ENCODE measurements at regions not wholly inside any gene's neighbourhood (a gene's known extent, or its start where the extent isn't known, plus 50 kb on each side); places are given as distances from the start of the nearest gene placed in this dataset.

DNA sequence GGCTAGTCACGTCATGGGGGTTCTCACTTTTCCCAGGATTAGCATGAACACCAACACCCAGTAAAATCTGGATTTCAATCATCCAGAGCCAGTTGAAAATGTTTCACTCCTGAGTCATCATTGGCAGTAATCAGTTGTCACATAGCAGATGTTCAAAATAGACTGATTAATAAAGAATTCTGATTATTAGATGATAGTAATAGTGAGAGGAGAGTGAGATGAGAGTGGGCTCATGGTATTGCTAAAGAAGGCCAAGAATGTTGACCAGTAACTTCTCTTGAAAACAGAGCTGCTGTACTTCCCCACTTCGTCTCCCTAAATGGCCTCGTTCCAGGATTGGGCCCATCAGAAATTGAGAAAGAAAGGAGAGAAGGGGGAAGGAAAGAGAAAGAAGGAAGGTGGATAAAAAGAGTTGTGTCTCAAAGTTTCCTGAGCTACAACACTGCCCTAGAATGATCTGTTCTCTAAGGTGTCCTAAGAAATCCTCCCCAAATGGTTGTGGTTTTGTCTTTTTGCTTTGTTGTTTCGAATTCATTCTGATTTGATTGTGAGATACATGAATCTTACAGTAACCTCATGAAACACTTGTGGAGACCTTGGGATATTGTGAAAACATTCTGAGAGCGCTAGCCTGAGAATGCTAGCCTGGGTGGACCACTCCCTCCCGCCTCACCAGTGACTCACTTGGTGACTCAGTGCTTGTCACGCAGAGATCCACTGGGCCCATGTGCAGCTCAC, 502.2 kb upstream of the JARID2 start:
- Mint-ChIP-seq H3K4me3 (no peak overlapping the region), H3K27ac (ENCODE audit: unreplicated experiment) (no peak overlapping the region), H3K4me1 (peaks cover 4% of the 10 kb centered on the region), H3K36me3 (ENCODE audit: low read depth) (peaks cover 6% of the 10 kb centered on the region), H3K27me3 (ENCODE audit: low read depth) (peaks cover 3% of the 10 kb centered on the region), H3K9me3 (peaks cover 8% of the 10 kb centered on the region)
- no peak for DNase-seq (ENCODE audit: low read depth, low spot score)
- no peak for TF ChIP-seq CTCF (conservative IDR thresholded peaks at IDR 0.05)

DNA sequence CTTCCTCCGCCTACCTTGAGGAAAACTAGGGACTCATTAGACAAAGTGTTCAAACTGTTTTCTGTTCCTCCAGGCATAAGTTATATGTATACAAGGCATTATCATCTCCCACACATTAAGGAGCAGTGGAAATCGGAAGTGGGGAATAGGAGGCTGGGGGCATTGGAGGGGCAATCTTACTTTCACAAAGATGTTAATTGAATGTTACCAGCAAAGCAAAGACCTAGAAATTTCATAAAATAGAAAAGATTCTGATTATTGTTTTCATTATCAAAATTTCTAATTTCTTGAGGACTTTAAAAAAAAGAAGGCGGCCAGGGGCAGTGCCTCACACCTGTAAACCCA, 501.7 kb upstream of the JARID2 start:
- Mint-ChIP-seq H3K27ac (ENCODE audit: unreplicated experiment) (no peak overlapping the region), H3K4me1 (peaks cover 4% of the 10 kb centered on the region), H3K27me3 (ENCODE audit: low read depth) (peaks cover 6% of the 10 kb centered on the region), H3K9me3 (peaks cover 8% of the 10 kb centered on the region), H3K4me3 (no peak overlapping the region), H3K36me3 (ENCODE audit: low read depth) (peaks cover 6% of the 10 kb centered on the region)
- DNase-seq (ENCODE audit: low read depth, low spot score) = no peak
- TF ChIP-seq CTCF (conservative IDR thresholded peaks at IDR 0.05) = no peak

GRCh38 chr6:14746139-14746837, 499.6 kb upstream of the JARID2 start:
- DNase-seq (ENCODE audit: low read depth, low spot score) = no peak
- Mint-ChIP-seq H3K9me3 (peaks cover 2% of the 10 kb centered on the region), H3K27ac (ENCODE audit: unreplicated experiment) (no peak overlapping the region), H3K36me3 (ENCODE audit: low read depth) (no peaks in the 10 kb centered on the region), H3K4me1 (peaks cover 15% of the 10 kb centered on the region), H3K4me3 (no peak overlapping the region), H3K27me3 (ENCODE audit: low read depth) (peaks cover 6% of the 10 kb centered on the region)
- no peak for TF ChIP-seq CTCF (conservative IDR thresholded peaks at IDR 0.05)

- H3K27ac Mint-ChIP-seq (ENCODE audit: unreplicated experiment) = no peak overlapping the region
- peaks cover 15% of the 10 kb centered on the region for H3K4me1 Mint-ChIP-seq
- H3K36me3 Mint-ChIP-seq (ENCODE audit: low read depth) = no peaks in the 10 kb centered on the region
- H3K27me3 Mint-ChIP-seq (ENCODE audit: low read depth) = peaks cover 6% of the 10 kb centered on the region
- H3K4me3 Mint-ChIP-seq = no peak overlapping the region
- peaks cover 2% of the 10 kb centered on the region for H3K9me3 Mint-ChIP-seq
- no peak for DNase-seq (ENCODE audit: low read depth, low spot score)
- TF ChIP-seq CTCF (conservative IDR thresholded peaks at IDR 0.05) = no peak
Measured at GRCh38 chr6:14747881-14748520, 497.9 kb upstream of the JARID2 start.

- Mint-ChIP-seq H3K27me3 (ENCODE audit: low read depth) (peaks cover 6% of the 10 kb centered on the region), H3K4me3 (no peak overlapping the region), H3K4me1 (peaks cover 15% of the 10 kb centered on the region), H3K9me3 (peaks cover 2% of the 10 kb centered on the region), H3K36me3 (ENCODE audit: low read depth) (no peaks in the 10 kb centered on the region), H3K27ac (ENCODE audit: unreplicated experiment) (no peak overlapping the region)
- TF ChIP-seq CTCF (conservative IDR thresholded peaks at IDR 0.05) = no peak
- DNase-seq (ENCODE audit: low read depth, low spot score) = no peak
Measured at GRCh38 chr6:14748679-14749078, 497.2 kb upstream of the JARID2 start.
